Stimulated activated CD8-positive, alpha-beta memory T cell treated with anti-CD3 and anti-CD28 coated beads, Interleukin-12 subunit alpha, Interleukin-12 subunit beta, amount 100 ng/mL, for 24 hours (primary cell): ENCODE measurements at regions not wholly inside any gene's neighbourhood (a gene's known extent, or its start where the extent isn't known, plus 50 kb on each side); places are given as distances from the start of the nearest gene placed in this dataset.

Source experiments
- DNase-seq: peaks from one replicate; pipeline ENCODE4 v3.0.0-alpha.2; 2020; ENCODE audit errors: extremely low read depth

DNA sequence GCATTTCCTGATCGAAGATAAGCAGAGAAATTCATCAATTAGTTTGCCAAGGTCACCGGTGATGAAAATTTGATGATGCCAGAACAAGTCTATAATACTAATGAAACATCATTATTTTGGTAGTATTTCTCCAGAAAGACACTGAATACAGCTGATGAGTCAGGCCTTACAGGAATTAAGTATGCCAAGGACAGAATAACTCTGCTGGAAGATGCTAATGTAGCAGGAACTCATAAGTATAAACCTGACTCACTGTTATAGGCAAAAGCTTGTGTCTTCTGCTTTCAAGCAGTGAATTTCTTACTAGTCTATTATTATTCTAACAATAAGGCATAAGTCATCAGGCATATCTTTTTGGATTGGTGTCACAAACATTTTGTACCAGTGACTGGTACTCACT lies 1825.1 kb upstream of the IGFBP7 start:
- DNase-seq: no peak

GRCh38 chr4:58936436-58936835 lies 1826.3 kb upstream of the IGFBP7 start:
- no peak for DNase-seq

DNA sequence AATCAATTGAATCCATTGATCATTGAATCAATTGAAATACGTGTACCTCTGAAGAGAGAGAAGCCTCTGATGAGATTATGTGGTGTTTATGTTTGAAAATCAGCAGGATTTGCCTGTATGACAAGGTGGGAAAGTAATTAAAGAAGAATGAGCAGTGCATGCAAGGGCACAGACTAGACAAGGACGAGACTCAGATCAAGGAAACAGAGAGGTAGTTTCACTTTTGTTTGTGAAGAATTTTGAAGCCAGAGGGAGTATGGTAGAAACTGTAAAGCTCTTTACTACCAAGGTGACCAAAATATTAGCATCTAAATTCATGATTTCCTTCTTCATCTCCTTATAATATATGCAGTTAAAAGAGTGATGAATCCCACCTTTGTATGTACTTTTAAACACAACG lies 1830.0 kb upstream of the IGFBP7 start:
- no peak for DNase-seq

DNA sequence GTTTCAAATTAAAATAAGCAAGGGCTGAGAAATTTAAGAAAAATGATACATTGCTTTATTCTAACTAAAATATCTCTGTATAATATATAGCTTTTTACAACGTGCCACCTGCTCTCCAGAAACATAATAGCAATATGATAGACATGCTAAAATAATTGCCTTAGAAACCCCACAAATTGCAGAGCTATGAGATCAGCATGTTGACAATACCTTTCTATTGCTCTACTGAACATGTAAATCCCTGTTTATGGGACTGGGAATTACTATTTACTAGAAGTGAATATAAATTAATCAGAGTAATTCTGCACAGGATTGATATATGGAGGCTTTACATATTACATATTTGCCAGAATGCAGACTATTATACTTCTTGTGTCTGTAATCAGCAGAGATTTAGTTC lies 1831.1 kb upstream of the IGFBP7 start:
- no peak for DNase-seq

DNA sequence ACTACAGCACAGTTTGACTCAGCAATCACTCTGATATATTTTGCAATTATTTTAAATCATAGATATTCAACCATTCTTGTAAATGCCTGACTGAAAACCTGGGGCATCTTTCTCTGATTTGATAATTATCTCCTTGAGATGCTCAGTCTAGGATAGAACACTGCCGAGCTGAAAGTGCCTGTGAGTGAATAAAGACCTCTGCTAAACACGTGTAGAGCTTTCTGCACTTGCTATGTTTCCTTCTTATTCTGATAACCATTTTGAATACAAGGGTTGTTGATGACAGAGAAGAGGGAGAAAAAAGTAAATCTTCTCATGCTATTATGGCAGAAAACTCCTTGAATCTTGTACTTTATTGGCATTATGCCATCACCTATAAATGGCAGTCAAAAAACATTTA lies 1843.4 kb upstream of the IGFBP7 start:
- no peak for DNase-seq

GRCh38 chr4:58957711-58958110 lies 1847.5 kb upstream of the IGFBP7 start:
- no peak for DNase-seq

DNA sequence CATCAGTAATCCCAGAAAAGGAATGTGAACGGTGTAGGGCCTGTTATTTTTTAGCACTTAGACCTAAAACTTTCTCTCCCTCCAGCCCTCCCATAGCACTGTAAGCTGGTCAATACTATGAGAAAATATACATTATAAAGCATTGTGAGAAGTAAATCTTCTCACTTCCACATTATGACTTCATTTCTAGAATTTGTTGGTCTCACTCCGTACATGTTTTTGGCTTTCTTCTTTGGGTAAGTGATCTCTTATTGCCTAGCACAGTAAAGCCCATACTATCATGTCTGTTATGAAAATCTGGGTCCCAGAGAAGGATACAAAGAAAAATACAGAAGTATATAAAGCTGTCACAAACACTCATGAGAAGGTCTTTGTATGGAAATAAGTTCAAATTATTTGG lies 1851.1 kb upstream of the IGFBP7 start:
- DNase-seq: no peak

DNA sequence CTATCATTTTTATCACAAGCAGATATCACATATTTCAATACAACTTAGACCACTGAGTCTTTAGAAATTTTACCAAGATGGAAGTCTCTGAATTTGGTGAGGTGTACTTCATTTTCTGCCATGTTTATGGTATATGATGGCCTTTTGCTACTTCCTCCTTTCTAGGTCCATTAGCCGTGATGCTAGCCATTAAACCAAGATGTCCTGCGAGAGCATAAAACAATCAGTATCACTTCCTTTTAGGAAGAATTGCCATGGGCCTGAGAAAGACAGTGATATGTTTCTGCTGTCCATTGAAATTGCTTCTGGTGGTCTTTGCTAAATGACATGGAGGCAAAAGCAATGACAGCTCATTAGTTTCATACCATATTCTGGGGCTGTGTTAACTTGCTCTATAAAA lies 1851.7 kb upstream of the IGFBP7 start:
- no peak for DNase-seq

- no peak for DNase-seq
Measured at GRCh38 chr4:58962424-58962823, 1852.2 kb upstream of the IGFBP7 start.

DNA sequence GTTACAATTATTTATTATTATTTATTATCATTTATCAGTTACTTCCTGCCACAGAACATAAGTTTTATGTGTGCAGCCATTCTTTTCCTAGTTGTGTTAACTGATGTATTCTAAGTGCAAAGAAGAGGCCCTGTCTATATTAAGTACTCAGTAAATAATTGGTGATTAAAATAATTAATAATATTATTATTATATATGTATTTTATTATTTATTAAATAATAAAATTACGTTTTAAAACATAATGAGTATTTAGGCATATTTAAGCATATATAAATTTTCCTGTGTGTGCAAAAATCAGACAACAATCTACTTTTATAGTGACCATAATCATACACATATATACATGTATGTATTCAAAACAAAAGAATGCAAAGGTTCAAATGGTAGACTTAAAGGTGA lies 1871.6 kb upstream of the IGFBP7 start:
- no peak for DNase-seq

DNA sequence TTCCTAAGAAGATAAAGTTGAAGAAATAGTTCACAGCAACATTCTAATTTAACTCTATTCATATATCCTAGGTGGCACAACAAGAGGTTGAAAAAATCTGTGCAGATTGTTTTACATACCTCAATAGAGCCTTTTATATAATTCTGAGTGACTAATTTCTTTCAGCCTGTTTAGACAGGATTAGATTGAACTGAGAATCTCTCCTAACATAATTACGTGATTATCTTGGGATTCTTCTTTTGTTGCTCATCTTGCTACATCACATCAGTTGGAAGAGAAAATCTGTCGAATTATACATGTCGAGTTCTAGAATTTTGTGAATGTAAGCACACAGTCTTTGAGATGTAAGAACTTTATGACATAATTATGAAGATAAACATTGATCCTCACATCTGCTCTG lies 1873.7 kb upstream of the IGFBP7 start:
- no peak for DNase-seq

GRCh38 chr4:59002148-59002547 lies 1892.0 kb upstream of the IGFBP7 start:
- no peak for DNase-seq

- DNase-seq: no peak
Measured at GRCh38 chr4:59024257-59024656, 1914.1 kb upstream of the IGFBP7 start.

GRCh38 chr4:59037812-59038211 lies 1927.6 kb upstream of the IGFBP7 start:
- DNase-seq: no peak

DNA sequence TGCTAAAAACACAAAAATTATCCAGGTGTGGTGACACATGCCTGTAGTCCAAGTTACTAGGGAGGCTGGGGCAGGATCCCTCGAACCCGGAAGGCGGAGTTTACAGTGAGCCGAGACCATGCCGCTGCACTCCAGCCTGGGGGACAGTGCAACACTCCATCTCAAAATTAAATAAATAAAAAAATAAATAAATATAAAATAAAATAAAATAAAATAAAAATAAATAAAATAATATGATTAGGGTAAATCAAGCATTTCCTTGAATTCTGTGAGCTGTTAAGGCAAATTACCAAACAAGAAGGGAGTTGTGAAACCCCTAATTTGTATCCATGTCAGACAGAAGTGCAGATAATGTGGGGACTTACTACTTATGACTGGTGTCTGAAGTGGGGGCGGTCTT lies 1928.9 kb upstream of the IGFBP7 start:
- DNase-seq: no peak

- no peak for DNase-seq
Measured at GRCh38 chr4:59044286-59044900, 1934.2 kb upstream of the IGFBP7 start.

GRCh38 chr4:59054086-59054485 lies 1943.9 kb upstream of the IGFBP7 start:
- DNase-seq: no peak

DNA sequence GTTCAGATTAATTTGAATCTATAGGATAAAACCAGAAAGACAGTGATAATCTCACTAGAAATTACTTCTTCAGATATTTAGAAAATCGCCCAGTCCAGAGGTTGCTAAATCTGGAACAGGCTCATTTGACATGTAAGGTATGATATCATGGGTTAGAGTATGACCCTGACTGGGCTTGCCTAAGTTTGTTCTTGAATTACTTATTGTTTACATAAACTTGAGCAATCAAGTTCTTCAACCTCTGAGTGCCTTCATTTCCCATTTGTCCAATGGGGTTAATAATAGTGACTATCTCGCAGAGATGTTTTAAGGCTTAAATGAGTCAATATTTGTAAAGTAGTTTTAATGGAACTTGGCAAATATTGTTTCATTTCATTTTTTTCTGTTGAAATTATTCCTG lies 1947.6 kb upstream of the IGFBP7 start:
- DNase-seq: no peak

DNA sequence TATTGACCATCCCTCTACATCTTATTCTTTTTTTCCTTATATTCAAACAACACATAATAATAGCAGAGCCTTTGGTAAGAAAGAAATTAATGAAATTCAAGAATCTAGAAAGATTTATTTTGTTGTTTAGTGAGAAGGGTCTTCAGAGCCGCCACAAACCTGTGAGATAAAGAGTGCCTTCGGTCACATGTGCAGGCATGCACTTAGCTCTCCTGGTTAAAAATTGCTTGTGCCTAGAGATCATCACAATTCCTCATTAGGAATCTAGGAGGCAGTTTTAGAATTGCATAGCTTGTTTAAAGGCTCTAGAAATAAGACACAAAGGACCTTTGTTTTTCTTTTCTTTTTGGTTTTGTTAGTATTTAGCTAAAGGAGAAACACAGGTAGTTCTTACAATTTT lies 1948.4 kb upstream of the IGFBP7 start:
- DNase-seq: no peak

DNA sequence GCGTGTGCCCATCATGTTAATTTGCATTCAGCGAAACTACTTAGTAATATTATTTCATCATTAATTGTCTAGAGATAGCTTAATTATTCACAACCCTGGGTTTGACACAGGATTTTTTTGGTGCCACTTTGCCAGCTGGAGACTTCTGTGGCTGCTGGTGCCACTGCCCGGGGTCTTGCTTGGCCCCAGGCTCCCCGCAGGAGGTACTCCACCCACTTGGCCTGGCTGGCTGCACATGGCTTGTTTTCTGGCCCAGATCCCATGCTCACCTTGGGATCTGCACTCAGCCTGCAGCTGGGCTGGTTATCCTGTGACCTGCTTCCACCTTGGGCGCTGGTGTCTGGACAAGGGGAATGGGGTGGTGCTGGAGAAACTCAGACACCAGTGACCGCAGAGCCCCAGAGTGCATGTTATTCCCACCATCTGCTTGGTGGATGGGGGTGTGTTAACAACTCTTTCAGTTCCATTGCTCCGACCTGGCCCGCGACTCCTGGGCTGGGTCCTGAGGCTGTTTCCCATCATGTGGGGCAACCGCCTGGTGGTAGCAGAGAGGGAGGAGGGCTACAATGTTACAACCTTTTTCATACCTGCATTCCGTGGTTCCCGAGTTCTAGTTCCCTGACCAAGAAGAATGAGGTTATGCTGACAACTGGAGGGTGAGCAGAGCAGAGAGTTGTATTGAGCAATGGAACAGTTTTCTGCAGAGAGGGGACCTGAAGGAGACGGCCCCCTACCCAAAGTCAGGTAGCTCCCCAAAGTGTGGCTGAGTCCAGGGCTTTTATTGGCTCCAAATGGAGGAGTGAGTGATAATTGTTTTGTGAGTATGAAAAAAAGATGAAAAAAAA lies 1950.0 kb upstream of the IGFBP7 start:
- no peak for DNase-seq

GRCh38 chr4:59060895-59061294 lies 1950.7 kb upstream of the IGFBP7 start:
- DNase-seq: no peak

DNA sequence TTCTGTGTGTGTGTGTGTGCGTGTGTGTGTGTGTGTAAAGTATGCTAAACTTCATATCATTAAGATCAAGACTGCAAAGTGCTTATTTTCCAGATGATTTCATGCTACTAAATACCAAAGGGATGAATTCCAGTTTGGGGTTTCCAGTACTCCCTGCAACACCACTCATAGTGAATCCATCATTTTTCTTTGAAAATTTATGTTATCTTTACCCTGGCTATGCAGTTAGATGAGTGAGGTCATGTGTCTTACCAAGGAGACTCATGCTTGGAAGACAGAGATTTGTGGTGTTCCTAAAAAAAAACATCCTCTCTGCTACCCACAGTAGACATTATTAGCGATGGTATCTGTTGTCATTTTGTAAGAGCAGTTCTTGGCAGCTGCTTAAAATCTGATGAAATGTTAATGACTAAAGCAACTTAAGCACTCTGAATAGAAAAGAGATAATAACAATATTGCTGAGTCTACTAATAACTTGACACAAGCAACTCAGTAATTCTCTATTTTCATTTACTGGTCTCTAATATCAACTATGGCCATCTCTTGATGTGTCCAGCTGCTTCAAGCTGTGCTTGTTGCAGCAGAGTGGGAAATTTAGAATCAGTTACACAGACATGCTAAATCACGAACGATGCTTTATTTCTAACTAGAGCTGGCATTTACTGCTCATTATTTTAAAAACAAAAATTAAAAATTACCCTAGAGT lies 1953.0 kb upstream of the IGFBP7 start:
- no peak for DNase-seq
